ENCODE measurements at regions not wholly inside any gene's neighbourhood (a gene's known extent, or its start where the extent isn't known, plus 50 kb on each side); places are given as distances from the start of the nearest gene placed in this dataset.

- ChIA-PET CTCF (no interaction called here), POLR2A (no interaction called here)
- TF ChIP-seq FOXK2 (IDR thresholded peaks at IDR 0.05), result no peak
- TF ChIP-seq NFRKB (IDR thresholded peaks at IDR 0.05), result no peak
- no peak for TF ChIP-seq CTBP1 (IDR thresholded peaks at IDR 0.05; ENCODE audit: borderline replicate concordance)
- no peak for TF ChIP-seq LEF1 (IDR thresholded peaks at IDR 0.05; ENCODE audit: borderline replicate concordance)
- TF ChIP-seq, protein P1, sequence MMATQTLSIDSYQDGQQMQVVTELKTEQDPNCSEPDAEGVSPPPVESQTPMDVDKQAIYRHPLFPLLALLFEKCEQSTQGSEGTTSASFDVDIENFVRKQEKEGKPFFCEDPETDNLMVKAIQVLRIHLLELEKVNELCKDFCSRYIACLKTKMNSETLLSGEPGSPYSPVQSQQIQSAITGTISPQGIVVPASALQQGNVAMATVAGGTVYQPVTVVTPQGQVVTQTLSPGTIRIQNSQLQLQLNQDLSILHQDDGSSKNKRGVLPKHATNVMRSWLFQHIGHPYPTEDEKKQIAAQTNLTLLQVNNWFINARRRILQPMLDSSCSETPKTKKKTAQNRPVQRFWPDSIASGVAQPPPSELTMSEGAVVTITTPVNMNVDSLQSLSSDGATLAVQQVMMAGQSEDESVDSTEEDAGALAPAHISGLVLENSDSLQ (IDR thresholded peaks at IDR 0.05), result no peak
- no peak for TF ChIP-seq HDGF (IDR thresholded peaks at IDR 0.05; ENCODE audit: borderline replicate concordance)
- no peak for TF ChIP-seq FOXM1 (IDR thresholded peaks at IDR 0.05; ENCODE audit: borderline replicate concordance)
- TF ChIP-seq ELF4 (IDR thresholded peaks at IDR 0.05), result no peak
- no peak for TF ChIP-seq L3MBTL2 (conservative IDR thresholded peaks at IDR 0.05)
- no peak for TF ChIP-seq FOXA1 (IDR thresholded peaks at IDR 0.05)
- no peak for TF ChIP-seq ARNT (IDR thresholded peaks at IDR 0.05)
- no peak for TF ChIP-seq BHLHE40 (IDR thresholded peaks at IDR 0.05; ENCODE audit: borderline replicate concordance)
- TF ChIP-seq ZNF384 (IDR thresholded peaks at IDR 0.05), result no peak
- no peak for TF ChIP-seq SUZ12 (IDR thresholded peaks at IDR 0.05)
- no peak for TF ChIP-seq TARDBP (IDR thresholded peaks at IDR 0.05)
- TF ChIP-seq SP1 (IDR thresholded peaks at IDR 0.05), result no peak
- no peak for DNase-seq (ENCODE audit: extremely low spot score)
Observed at GRCh38 chr4:108385076-108385475, 216.3 kb upstream of the LEF1 start.

GRCh38 chr4:108384544-108384943 is 215.8 kb upstream of the LEF1 start:
- CTCF ChIA-PET, result no interaction called here

DNA sequence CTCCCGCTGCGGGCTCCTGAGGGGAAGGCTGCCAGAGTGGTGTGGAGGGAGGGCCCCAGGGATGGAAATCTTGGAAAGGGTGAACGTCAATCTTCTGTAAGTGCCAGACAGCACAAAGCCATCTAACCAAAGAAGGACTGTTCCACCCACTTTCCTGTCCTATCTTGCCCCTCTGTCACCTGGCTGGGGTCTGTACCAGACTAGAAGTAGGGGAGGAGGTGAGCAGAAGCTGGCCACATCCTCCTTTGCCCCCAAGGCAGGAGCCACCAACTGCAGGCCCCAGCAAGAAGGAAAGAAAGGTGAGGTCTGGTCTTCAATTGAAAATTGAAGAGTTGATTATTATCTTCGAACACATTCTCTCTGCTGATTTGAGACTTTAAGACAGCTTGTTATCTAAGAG is 214.4 kb upstream of the LEF1 start:
- CTCF ChIA-PET, result no interaction called here
- TF ChIP-seq ZNF384 (IDR thresholded peaks at IDR 0.05) (no peak), FOXA1 (IDR thresholded peaks at IDR 0.05) (no peak), NFRKB (IDR thresholded peaks at IDR 0.05) (no peak), L3MBTL2 (conservative IDR thresholded peaks at IDR 0.05) (no peak), ARNT (IDR thresholded peaks at IDR 0.05) (no peak), FOXM1 (IDR thresholded peaks at IDR 0.05; ENCODE audit: borderline replicate concordance) (no peak), TARDBP (IDR thresholded peaks at IDR 0.05) (no peak), CTBP1 (IDR thresholded peaks at IDR 0.05; ENCODE audit: borderline replicate concordance) (no peak), ELF4 (IDR thresholded peaks at IDR 0.05) (no peak)
- TF ChIP-seq, protein P1 (IDR thresholded peaks at IDR 0.05), result no peak
- DNase-seq (ENCODE audit: extremely low spot score), result no peak
- POLR2A ChIA-PET, result no interaction called here

More at GRCh38 chr4:108384544-108384943, 215.8 kb upstream of the LEF1 start:
- POLR2A ChIA-PET, result no interaction called here
- TF ChIP-seq ELF4 (IDR thresholded peaks at IDR 0.05), result no peak
- TF ChIP-seq SP1 (IDR thresholded peaks at IDR 0.05), result no peak
- no peak for TF ChIP-seq FOXM1 (IDR thresholded peaks at IDR 0.05; ENCODE audit: borderline replicate concordance)
- TF ChIP-seq SUZ12 (IDR thresholded peaks at IDR 0.05), result no peak
- DNase-seq (ENCODE audit: extremely low spot score), result no peak

GRCh38 chr4:108382751-108383150 is 214.0 kb upstream of the LEF1 start:
- POLR2A ChIA-PET, result no interaction called here
- no peak for DNase-seq (ENCODE audit: extremely low spot score)
- no peak for TF ChIP-seq ELF4 (IDR thresholded peaks at IDR 0.05)
- no peak for TF ChIP-seq FOXM1 (IDR thresholded peaks at IDR 0.05; ENCODE audit: borderline replicate concordance)
- TF ChIP-seq NFRKB (IDR thresholded peaks at IDR 0.05), result no peak
- TF ChIP-seq TARDBP (IDR thresholded peaks at IDR 0.05), result no peak
- TF ChIP-seq, protein P1 (IDR thresholded peaks at IDR 0.05), result no peak
- TF ChIP-seq LEF1 (IDR thresholded peaks at IDR 0.05; ENCODE audit: borderline replicate concordance), result no peak
- TF ChIP-seq BHLHE40 (IDR thresholded peaks at IDR 0.05; ENCODE audit: borderline replicate concordance), result no peak
- no peak for TF ChIP-seq FOXK2 (IDR thresholded peaks at IDR 0.05)
- TF ChIP-seq HDGF (IDR thresholded peaks at IDR 0.05; ENCODE audit: borderline replicate concordance), result no peak
- no peak for TF ChIP-seq CTBP1 (IDR thresholded peaks at IDR 0.05; ENCODE audit: borderline replicate concordance)
- TF ChIP-seq SUZ12 (IDR thresholded peaks at IDR 0.05), result no peak
- no peak for TF ChIP-seq ZNF384 (IDR thresholded peaks at IDR 0.05)
- TF ChIP-seq SP1 (IDR thresholded peaks at IDR 0.05), result no peak
- TF ChIP-seq ARNT (IDR thresholded peaks at IDR 0.05), result no peak
- CTCF ChIA-PET, result no interaction called here

DNA sequence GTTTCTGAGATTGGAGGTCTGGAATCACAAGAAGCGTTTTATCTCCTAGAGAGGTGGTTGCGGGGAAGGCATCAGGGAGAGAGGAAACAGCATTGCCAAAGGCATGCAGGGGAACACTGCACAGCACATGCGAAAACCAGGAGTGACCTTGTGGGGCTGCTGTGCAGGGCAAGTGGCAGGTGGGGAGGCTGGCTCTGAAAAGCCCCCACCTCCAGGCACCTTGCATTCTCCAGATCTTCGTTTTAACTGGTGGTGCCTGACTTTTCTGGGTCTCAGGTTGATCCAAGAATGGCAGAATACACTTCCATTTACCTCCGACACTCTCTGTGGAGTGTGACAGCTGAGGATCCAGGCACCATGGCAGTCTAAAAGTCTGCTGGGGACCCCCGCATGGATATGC is 209.4 kb upstream of the LEF1 start:
- TF ChIP-seq FOXM1 (IDR thresholded peaks at IDR 0.05; ENCODE audit: borderline replicate concordance) (no peak), ELF4 (IDR thresholded peaks at IDR 0.05) (no peak)
- POLR2A ChIA-PET, result no interaction called here
- CTCF ChIA-PET, result no interaction called here

DNA sequence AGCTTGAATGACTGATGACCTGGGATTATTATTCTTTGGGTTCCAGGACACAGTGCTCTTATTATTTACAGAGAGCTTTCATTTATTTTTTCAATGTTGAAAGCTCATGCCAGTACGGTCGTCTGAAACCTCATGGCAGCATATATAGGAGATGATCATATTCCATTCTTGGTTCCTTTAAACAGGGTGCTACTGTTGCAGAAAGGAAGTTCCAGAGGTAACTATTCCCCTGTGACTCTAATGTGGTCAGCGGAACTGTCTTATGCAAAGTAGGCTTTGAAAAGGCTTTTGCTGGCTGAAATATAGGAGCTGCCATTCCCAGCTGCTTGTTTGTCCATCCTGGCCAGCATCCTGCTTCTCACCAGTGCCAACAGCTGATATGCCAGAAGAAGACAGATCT is 208.3 kb upstream of the LEF1 start:
- CTCF ChIA-PET, result no interaction called here
- DNase-seq (ENCODE audit: extremely low spot score), result no peak
- no peak for TF ChIP-seq HDGF (IDR thresholded peaks at IDR 0.05; ENCODE audit: borderline replicate concordance)
- TF ChIP-seq SUZ12 (IDR thresholded peaks at IDR 0.05), result no peak
- TF ChIP-seq ELF4 (IDR thresholded peaks at IDR 0.05), result no peak
- no peak for TF ChIP-seq LEF1 (IDR thresholded peaks at IDR 0.05; ENCODE audit: borderline replicate concordance)
- no peak for TF ChIP-seq FOXA1 (IDR thresholded peaks at IDR 0.05)
- TF ChIP-seq, protein P1 (IDR thresholded peaks at IDR 0.05), result no peak
- TF ChIP-seq SP1 (IDR thresholded peaks at IDR 0.05), result no peak
- TF ChIP-seq CTBP1 (IDR thresholded peaks at IDR 0.05; ENCODE audit: borderline replicate concordance), result no peak
- no peak for TF ChIP-seq L3MBTL2 (conservative IDR thresholded peaks at IDR 0.05)
- TF ChIP-seq BHLHE40 (IDR thresholded peaks at IDR 0.05; ENCODE audit: borderline replicate concordance), result no peak
- TF ChIP-seq FOXM1 (IDR thresholded peaks at IDR 0.05; ENCODE audit: borderline replicate concordance), result no peak
- no peak for TF ChIP-seq FOXK2 (IDR thresholded peaks at IDR 0.05)
- TF ChIP-seq ZNF384 (IDR thresholded peaks at IDR 0.05), result no peak
- TF ChIP-seq NFRKB (IDR thresholded peaks at IDR 0.05), result no peak
- no peak for TF ChIP-seq TARDBP (IDR thresholded peaks at IDR 0.05)
- TF ChIP-seq ARNT (IDR thresholded peaks at IDR 0.05), result no peak
- POLR2A ChIA-PET, result no interaction called here

More for the DNA sequence above, 209.4 kb upstream of the LEF1 start:
- no peak for DNase-seq (ENCODE audit: extremely low spot score)
